ENCODE measurements at regions not wholly inside any gene's neighbourhood (a gene's known extent, or its start where the extent isn't known, plus 50 kb on each side); places are given as distances from the start of the nearest gene placed in this dataset.
A peak's percentile ranks its signal among the peaks of the same experiment; 100 is the strongest.

DNA sequence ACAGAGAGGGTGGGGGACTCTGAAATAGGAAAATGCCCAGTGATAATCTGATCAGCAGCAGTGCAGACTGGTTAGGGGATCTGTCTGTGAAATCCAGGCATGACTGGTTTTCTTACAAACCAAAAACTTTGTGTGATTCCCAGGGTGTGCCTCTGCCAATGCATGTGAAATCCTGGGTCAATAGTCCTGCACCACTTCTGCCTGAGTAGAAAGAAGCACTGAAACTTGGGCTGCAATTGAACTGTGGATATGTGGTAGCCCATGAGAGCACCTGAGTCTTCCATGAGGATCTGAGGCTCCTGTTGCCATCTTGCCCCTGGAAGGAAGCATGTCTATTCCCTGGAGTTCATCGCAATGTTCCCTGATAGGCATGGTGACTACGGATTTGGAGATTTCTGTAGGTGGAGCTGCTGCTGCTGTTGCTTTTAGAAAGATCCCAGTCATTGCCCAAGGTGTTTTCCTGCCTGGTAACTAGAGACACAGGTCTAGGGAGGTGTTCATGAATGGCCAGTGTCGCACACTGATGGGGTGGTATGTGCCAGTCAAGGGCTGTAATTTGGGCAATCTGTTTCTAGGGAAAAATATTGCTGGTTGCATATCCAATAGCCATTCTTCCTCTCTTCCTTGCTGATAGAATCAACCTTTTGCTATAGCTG lies 146.7 kb downstream of the CARTPT start:
- no peak for DNase-seq

DNA sequence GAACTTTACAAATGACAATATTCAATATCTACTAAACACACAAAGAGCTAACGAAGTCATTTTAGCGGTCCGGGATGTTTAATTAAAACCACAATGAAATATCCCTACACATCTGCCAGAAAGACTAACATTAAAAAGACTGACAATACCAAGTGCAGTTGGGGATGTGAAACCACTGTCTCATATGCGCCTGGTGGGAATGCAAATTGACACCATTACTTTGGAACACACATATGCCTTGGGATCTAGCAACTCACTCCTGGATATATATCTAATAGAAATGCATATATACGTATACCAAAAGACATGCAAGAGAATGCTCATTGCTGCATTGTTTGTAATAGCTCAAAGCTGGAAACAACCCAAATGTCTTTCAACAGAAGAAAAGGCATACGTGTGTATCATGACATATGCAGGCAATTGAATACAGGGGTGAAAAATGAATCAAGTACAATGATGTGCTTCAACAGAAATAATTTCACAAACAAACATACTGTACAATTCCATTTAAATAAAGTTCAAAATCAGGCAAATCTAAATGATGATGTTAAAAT lies 153.3 kb downstream of the CARTPT start:
- DNase-seq: no peak

DNA sequence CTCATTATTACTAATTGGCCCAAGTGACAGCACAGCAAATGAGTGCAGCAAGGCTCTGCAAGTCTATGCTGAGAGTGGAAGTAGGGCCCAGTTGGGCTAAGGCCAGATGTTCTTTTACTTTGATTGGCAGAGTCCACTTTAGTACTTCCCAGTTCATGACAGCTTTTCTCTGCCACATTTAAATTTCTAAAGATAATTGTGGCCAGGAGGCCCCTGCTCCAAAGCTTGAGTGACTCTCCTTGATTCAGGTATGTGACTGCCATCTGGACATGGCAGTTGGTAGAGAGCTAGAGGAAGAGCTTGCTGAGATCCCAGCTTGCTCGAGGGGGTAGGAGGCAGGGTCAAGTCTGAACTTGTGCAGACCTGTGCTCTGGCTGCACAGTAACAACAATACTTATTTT lies 154.1 kb downstream of the CARTPT start:
- DNase-seq: no peak

DNA sequence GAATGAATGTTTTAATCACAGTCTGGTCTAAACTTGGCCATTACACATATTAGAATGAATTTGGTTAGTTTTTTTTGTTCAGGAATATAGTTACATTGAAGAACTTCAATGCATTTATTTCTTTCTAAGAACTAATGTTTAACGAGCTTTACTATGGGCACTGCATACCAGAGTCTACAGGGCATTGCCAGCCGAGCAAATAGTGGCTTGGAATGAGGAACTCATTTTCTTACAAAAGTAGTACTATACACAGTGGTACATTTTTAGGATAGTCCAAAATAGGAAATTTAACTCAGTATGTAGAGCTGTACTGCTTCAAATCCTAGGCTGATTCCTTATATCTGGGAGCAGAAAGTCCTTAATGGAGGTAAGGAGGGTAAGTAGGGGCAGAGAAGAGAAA lies 155.4 kb downstream of the CARTPT start:
- DNase-seq: no peak

DNA sequence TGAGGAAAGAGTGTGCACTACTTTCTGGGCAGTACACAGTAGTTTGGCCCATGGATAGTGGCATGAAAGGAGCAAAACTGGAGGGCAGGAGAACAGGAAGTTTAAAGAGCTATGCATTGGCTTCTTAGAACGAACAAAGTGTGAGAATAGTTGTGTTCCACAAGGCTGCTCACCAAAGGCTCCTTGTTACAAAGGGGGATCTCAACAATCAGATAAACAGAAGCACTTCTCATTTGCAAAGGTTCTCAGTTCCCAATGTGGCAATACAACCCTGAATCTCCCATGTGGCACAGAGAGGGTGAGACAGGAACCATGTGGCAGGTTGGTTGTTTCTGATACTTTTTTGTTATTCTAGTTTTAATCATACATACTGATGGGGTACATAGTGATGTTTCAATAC lies 158.4 kb downstream of the CARTPT start:
- no peak for DNase-seq

DNA sequence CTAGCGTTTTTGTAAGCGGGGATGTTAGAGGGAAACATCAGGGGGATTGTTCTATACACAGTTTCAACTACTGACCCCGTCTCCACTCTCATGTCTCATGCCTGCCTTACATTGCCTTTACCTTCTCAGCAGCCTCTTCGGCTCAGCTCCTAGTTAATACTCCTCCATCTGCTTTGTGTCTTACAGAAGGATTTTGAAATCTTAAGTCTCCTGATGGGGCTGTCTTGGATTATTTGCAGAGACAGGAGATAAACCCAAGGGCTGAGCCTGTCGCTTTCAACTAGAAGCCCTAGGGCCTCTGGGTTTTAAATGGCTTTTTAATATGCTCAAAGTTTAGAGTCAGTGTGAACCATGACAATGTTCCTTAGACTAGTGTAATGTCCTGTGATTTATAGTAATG lies 161.5 kb downstream of the CARTPT start:
- no peak for DNase-seq

DNA sequence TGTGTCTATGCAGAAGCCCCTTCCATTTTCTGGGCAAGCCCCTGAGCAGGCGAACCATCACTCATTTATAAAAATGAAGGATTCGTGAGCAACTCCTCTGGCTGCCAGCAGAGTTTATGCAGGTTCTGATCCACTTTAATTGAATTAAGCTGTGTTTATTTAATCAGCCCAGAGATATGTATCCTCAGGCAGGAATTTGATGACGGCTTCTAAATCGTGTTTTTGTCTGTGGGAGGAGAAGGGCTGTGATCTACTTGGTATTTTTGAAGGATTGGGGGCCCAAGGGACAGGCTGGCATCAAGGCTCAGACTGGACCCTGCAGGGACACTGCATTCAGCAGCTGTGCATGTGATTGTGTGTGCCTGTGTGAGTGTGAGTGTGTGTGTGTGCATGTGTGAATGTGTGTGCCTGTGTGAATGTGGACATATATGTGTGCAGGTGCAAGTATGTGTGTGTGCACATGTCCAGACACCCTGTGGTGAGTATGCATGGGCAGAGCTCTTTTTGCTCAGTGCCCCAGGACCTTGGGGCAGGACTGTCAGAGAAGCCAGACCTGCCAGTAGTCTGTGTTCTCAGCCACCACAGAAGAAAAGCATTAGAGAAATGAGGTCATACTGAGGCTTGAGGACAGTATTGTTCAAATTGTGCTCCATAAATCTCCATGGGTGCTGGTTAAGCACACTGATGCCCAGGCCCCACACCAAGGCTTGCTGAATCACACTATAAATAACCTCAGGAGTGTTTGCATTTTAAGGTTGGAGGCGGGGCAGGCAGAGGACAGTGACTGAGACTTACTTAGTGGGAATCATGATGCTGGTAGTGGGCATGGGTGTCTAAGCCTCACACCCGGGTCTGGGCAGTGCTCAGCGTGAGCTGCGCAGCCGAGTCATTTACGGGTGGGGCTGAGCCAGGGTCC lies 164.0 kb downstream of the CARTPT start:
- DNase-seq: no peak

DNA sequence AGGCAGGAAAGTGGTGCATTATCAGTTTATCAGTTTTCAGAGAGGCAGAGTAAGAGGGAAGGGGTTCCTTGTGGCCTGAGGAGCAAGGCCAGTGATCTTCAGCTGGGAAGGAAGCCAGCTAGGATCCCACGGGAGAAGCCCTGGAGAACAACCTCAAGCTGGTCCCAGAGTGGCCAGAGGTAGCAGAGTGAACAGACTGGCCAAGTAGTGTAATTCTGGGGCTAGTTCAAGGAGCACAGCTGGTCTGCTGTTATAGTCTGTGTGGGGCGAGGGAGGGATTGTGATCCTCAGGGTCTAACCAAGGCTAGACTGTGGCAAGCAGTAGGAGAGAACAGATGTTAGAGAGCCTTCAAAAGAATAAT lies 164.6 kb downstream of the CARTPT start:
- no peak for DNase-seq

DNA sequence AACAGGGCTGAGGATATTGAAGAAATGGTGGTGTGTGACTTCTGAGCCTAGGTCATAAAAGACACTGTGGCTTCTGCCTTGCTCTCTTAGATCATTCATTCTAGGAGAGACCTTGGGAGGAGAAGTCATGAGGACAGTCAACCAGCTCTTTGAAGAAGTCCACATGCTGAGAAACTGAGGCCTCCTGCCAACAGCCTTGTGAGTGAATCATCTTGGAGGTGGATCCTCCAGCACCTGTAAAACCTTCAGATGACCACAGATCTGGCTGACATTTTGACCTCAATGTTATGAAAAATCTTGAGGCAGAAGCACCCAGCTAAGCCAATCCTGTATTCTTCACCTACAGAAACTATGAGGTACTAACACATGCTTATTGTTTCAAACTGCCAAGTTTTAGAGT lies 165.9 kb downstream of the CARTPT start:
- no peak for DNase-seq

DNA sequence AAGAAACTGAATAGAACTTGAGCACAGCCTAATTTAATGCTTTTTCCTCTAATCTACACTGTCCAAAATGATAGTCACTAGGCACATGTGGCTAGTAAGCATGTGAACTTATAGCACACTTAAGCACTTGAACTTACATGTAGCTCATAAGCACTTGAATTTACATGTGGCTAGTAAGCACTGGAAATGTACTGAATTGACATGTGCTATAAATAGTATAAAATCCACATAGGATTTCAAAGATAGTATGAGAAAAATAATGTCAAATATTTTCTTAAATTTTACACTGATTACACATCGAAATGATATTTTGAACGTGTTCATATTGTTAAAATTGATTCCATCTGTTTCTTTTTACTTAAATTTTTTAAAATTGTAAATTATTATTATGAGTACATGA lies 167.3 kb downstream of the CARTPT start:
- DNase-seq: no peak

DNA sequence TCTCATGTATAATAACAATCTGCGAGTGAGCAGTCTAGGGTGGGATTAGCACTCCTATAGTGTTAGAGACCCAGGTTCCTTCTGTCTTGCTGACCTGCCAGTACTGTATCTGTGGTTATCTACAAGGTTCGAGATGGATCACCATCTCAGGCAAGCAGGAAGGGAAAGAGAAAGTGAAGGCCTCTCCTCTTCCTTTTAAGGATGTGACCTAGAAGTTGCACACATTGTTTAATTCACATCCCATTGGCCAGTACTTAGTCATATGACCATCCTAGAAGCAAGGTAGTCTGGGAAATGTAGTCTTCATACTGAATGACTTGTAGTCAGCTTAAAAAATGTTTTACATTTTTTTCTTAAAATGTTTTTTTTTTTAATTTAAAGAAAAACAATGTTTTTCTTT lies 168.6 kb downstream of the CARTPT start:
- DNase-seq: peak; percentile 65

DNA sequence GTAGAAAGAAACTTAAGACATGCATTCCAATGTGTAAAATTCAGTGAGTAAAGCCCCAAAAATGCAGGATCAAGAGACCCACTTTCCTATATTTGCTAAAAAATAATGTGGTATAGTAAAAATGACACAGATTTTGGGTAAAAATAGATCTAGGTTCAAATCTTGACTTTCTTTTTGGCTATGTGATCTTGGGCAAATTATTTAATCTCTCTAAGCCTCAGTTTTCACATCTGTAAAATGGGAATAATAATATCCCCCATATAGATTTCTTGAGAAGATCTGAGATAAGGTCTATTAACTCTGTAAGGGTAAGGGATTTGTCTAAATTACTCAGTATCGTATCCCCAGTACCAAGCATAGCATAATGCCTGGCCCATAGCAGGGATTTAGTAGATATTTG lies 172.3 kb downstream of the CARTPT start:
- DNase-seq: no peak

DNA sequence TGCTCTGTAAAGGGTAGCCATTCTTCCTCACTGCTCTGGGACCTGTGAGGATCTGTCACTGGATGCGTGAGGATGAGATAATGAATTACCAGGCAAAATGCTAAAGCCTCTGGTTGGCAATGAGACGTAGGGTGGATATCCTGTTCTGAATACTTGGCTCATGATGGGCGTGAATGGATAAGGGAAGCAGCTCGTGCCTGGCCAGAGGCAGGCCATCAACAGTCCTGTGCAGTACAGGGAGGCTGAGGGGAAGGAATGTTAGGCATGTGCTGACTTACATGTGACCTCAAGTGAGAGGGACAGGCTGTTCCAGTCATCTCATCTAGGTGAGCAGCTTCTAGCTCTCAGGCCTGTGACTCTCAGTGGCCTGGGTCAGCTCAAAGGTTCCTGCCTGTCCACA lies 172.8 kb downstream of the CARTPT start:
- DNase-seq: no peak

DNA sequence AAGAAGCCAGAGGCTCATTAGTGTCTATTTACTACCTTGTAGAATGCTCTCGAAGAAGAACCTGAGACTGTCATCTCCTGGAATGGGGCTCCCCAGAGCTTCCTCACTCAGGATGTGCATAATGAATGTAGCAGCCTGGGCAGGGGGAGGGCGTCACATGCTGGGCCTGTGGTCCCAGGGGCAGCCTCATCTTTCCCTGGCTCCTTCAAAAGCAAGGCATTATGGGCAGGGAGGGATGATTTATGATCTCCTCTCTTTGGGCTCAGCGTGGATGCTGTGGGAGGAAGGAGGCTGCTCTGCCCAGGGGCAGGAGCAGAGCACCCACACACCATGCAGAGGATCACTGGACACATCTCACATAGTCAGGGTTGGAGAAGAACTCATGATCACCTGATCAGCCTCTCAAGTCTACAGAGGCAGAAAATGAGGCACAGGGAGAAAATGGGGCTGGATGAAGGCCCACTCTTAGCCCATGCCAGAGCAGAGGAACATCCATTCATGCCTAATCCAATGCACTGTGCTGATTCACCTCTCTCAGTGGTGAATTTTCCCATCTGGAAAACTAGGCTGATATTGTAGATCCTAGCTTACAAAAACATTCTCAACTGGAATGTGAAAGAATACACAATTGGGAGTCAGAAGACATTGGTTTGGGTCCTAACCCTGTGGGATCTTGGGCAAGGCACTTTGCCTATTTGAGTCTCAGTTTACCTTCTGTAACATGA lies 173.7 kb downstream of the CARTPT start:
- no peak for DNase-seq

DNA sequence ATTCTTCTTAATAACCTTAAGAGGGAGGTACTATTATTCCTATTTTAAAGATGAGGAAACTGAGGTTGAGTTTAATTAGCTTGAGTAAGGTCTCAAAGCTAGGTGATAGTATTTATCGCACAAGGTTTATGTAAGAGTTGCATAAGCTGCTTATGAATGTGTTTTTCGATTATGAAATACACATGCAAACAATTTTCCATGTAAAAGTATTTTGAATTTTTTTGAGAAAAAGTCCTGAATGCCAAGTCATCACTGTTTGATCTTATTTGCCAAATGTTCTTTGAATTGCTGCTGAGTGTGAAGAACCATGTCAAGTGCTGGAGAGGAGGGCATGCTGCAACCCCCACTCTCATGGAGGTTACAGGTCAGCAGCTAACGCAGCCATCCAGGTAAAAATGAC lies 174.4 kb downstream of the CARTPT start:
- no peak for DNase-seq

DNA sequence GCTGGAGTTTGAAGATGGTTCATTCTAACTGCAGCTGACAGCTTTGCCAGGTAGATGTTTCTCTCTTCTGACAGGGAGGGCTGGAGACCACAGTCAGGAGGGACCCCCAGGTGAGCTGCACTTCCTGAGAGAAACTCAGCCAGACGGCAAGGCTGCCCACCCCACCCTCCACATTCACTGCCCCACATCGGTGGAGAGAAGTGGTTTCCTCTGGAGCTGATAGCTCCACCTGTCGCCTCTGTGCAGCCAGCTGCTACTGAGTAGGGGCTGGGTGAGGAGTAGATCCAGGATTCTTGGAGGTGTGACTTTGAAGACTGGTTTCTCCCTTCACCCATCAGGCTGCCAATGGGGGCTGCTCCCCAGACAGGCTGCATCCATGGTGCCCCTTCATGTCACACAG lies 175.0 kb downstream of the CARTPT start:
- DNase-seq: no peak

DNA sequence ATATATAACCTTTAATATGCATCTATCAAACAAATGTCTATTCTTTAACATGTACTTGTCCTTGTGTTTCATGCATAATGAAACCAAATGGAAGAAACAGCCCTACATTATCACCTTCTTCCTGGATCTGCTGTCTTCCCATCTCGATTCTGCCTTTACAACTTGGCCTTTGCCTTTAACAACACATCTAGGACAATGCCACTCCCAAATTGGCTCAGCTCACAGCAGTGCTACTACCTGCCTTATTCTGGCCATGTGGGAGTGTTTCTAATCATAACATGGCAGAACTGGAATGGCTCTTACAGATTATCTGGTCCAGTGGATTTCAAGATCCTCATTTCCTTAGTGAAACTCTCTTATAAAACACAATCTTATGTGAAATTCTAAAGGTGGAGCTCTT lies 176.5 kb downstream of the CARTPT start:
- DNase-seq: no peak

DNA sequence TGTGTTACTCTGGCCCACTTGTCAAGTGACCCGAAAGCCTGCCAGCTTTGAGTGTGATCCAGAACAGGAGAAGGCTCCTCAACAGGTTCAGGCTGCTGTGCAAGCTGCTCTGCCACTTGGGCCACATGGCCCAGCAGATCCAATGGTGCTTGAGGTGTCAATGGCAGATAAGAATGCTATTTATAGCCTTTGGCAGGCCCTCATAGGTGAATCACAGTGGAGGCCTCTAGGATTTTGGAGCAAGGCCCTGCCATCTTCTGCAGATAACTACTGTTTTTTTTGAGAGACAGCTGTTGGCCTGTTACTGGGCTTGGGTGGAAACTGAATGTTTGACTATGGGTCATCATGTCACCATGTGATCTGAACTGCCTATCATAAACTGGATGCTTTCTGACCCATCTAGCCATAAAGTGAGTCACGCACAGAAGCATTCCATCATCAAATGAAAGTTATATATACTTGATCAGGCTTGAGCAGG lies 180.8 kb downstream of the CARTPT start:
- no peak for DNase-seq

DNA sequence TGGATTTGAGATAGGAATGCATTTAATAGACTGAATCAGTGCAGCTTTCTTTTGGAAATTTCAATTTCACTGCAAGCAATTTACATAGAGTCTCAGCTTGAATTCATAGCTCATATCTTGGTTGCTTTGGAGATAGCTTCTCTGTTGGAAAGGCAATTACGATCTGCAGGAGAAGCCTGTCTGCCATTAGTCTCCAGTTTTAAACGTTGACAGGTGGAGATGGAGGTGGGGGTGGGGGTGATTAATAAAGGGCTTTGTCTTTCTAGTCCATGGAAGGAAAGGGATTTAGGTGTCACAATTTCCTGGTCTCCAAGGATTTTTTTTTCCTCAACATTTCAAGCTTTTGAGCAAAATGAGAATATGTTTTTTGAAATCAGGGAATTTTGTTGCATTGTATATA lies 184.7 kb downstream of the CARTPT start:
- DNase-seq: no peak

DNA sequence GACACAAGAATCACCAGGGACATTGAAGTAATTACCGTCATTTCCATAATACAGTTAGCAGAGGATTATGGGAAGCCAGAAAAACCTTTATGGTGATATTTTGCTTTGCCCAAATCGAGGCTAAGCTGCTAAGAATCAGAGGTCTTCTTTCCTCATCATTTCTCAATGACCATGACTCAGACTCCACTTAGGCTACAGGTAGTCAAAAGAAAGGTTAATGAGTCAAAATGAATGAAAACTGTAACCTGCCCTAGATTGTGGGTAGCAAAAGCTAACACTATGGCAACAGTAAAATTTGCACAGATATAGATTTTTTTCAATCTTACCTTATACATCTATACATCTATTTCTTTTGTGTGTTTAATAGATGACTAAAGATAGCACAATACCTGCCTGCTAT lies 185.8 kb downstream of the CARTPT start:
- no peak for DNase-seq

DNA sequence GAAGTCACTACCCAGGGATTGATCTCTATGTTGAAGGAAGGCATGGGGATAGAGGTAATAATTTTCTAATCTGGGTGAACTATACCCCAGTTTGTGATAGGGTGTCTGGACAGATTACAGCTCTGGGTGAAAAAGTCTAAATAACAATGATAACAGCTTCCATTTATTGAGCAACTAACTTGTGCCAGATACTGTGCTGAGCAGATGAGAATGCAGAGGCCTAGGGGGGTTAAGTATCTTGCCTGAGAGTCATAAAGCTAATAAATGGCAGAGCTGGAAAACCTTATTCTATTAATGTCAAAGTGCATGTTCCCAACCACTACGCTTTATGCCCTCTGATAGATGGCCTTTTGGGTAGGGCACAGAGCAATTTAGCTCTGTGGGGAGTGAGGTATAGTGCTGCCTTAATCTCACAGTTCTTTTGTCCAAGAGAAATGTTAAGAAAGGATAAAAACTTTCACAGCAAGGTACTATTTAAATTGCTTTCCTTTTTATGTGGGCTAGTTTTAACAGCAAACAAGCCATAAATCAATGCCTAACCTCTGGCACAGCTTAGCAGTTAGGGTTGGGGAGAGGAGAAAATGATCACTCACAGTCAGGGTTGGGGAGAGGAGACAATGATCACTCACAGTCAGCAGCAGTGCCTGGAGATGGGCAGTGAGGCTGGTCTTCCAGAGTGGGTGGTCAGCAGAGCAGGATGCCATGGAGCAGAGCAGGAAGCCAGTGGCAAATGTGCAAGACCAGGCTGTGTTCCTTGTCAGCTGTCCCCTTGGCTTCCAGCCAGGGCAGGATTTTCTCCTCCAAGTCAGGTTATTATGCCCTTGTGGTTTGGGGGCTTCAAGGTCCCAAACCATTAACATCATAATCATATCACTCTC lies 187.0 kb downstream of the CARTPT start:
- no peak for DNase-seq

DNA sequence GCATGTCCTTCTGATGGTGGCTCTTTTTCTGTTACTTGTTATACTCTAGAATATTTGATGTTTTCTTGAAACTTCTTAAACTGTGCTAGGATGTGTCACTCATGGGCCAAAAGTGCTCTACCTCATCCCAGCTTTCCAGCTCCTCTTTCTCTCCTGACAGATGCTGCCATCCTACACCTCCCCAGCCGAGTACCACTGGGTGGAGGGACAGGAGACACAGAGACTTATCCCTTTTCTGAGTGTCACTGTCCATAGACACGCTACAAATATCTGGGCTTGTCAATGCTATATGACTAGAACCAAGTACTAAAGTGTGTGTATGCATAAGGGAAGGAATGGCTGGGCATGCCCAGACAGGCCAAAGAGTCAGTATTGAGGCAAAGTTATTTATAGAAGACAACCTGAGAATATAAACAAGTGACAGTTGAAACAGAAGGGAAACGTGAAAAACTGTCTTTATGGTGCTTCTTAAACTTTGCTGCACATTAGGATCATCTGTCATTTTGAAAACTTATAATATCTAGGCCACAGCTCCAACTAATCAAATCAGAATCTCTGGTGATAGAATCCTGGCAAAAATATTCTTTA lies 188.0 kb downstream of the CARTPT start:
- no peak for DNase-seq

Measured in CD4-positive, alpha-beta T cell treated with Interleukin-10 for 1 hour (primary cell).